ENCODE measurements at regions not wholly inside any gene's neighbourhood (a gene's known extent, or its start where the extent isn't known, plus 50 kb on each side); places are given as distances from the start of the nearest gene placed in this dataset.

- TF ChIP-seq, protein P1, sequence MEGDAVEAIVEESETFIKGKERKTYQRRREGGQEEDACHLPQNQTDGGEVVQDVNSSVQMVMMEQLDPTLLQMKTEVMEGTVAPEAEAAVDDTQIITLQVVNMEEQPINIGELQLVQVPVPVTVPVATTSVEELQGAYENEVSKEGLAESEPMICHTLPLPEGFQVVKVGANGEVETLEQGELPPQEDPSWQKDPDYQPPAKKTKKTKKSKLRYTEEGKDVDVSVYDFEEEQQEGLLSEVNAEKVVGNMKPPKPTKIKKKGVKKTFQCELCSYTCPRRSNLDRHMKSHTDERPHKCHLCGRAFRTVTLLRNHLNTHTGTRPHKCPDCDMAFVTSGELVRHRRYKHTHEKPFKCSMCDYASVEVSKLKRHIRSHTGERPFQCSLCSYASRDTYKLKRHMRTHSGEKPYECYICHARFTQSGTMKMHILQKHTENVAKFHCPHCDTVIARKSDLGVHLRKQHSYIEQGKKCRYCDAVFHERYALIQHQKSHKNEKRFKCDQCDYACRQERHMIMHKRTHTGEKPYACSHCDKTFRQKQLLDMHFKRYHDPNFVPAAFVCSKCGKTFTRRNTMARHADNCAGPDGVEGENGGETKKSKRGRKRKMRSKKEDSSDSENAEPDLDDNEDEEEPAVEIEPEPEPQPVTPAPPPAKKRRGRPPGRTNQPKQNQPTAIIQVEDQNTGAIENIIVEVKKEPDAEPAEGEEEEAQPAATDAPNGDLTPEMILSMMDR (conservative IDR thresholded peaks at IDR 0.05) = no peak
- TF ChIP-seq EZH2 (IDR thresholded peaks at IDR 0.05; ENCODE audit: low read depth) = no peak
These were observed 348.4 kb downstream of the BRINP1 start for GRCh38 chr9:119020730-119021333.
